Endothelial cell (in vitro differentiated cells): ENCODE measurements at regions not wholly inside any gene's neighbourhood (a gene's known extent, or its start where the extent isn't known, plus 50 kb on each side); places are given as distances from the start of the nearest gene placed in this dataset.
"Not testable (repeated sequence)": the region's sequence is repeated elsewhere in the genome, so short reads cannot be mapped to it uniquely, and the experiment has no call there.

Experiments used
- DNase-seq: peaks from one replicate; pipeline ENCODE4 v3.0.0; 2021; ENCODE audit warnings: low spot score
- H3K27ac Mint-ChIP-seq: one replicate; pipeline ENCODE4 v1.8.0; 2021; ENCODE audit warnings: mixed read lengths, inconsistent platforms; ENCODE audit not compliant: unreplicated experiment
- H3K27me3 Mint-ChIP-seq: one replicate; pipeline ENCODE4 v1.8.0; 2021; ENCODE audit warnings: mild to moderate bottlenecking, moderate library complexity, mixed read lengths, inconsistent platforms; ENCODE audit not compliant: unreplicated experiment
- H3K36me3 Mint-ChIP-seq: one replicate; pipeline ENCODE4 v1.8.0; 2021; ENCODE audit warnings: mild to moderate bottlenecking, low read depth, mixed read lengths, inconsistent platforms; ENCODE audit not compliant: unreplicated experiment
- H3K4me1 Mint-ChIP-seq: one replicate; pipeline ENCODE4 v1.8.0; 2021; ENCODE audit warnings: mild to moderate bottlenecking, mixed read lengths, inconsistent platforms; ENCODE audit not compliant: unreplicated experiment
- H3K4me3 Mint-ChIP-seq: one replicate; pipeline ENCODE4 v1.8.0; 2021; ENCODE audit warnings: mild to moderate bottlenecking, mixed read lengths, inconsistent platforms; ENCODE audit not compliant: unreplicated experiment
- H3K9me3 Mint-ChIP-seq: one replicate; pipeline ENCODE4 v1.8.0; 2021; ENCODE audit warnings: mixed read lengths, inconsistent platforms; ENCODE audit not compliant: unreplicated experiment
- TF ChIP-seq, protein P1 (sequence below): fragments of 200-600 bp; sonication (generic); IDR thresholded peaks from one replicate; pipeline ENCODE4 v1.5.0; 2021; ENCODE audit warnings: antibody characterized with exemption; ENCODE audit not compliant: unreplicated experiment

DNA sequence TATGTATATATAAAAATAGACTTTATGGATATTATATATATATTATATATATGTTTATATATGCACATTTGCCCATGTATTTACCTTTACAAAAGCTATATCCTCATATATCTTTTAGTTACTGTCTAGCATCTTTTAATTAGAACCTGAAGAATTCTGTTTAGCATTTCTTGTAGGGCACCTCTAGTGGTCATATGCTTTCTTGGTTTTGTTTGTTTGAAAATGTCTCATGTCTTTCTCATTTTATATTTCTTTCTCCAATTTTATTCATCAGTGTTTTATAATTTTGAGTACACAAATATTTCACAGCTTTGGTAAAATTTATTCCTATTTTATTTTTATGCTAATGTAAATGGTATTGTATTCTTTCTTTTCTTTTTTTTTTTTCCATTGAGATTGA, 70.3 kb upstream of the SPIN4 start:
- Mint-ChIP-seq H3K27ac (no peak overlapping the region), H3K4me3 (no peak overlapping the region), H3K4me1 (peaks cover 27% of the 10 kb centered on the region), H3K27me3 (peaks cover 2% of the 10 kb centered on the region), H3K36me3 (peaks cover 10% of the 10 kb centered on the region), H3K9me3 (no peaks in the 10 kb centered on the region)
- no peak for DNase-seq
- TF ChIP-seq, protein P1, sequence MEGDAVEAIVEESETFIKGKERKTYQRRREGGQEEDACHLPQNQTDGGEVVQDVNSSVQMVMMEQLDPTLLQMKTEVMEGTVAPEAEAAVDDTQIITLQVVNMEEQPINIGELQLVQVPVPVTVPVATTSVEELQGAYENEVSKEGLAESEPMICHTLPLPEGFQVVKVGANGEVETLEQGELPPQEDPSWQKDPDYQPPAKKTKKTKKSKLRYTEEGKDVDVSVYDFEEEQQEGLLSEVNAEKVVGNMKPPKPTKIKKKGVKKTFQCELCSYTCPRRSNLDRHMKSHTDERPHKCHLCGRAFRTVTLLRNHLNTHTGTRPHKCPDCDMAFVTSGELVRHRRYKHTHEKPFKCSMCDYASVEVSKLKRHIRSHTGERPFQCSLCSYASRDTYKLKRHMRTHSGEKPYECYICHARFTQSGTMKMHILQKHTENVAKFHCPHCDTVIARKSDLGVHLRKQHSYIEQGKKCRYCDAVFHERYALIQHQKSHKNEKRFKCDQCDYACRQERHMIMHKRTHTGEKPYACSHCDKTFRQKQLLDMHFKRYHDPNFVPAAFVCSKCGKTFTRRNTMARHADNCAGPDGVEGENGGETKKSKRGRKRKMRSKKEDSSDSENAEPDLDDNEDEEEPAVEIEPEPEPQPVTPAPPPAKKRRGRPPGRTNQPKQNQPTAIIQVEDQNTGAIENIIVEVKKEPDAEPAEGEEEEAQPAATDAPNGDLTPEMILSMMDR, result peak; percentile 42

DNA sequence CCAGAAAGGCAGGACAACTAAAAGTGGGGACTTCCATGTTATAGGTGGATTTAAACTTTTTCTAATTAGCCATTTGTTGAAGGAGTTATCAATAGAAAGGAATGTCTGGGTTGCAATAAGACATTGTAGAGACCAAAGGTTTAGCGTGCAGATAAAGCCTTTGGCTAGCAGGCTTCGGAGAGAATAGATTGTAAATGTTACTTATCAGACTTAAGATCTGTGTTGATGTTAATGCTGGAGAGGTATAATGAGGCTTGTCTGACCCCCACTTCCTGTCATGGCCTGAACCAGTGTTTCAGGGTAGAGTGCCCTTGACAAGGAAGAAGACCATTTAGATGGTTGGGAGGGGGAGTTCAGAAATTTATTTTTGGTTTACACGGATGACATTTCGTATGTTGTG, 67.1 kb upstream of the SPIN4 start:
- Mint-ChIP-seq H3K4me3 (no peak overlapping the region), H3K36me3 (peaks cover under 1% of the 10 kb centered on the region)
- TF ChIP-seq, protein P1, result no peak

DNA sequence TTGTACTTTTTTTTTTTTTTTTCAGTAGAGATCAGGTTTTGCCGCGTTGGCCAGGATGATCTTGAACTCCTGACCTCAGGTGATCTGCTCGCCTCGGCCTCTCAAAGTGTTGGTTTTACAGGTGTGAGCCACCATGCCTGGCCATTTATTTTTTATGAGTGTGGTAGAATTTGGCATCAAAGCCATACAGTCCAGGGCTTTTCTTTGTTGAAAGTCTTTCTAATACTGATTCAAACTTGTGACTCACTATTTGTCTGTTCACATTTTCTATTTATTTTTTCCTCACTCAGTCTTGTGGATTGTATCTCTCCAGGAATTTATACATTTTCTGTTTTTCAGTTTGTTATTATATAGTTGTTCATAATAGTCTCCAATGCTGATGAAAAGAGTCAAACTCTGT, 66.5 kb upstream of the SPIN4 start:
- H3K27me3 Mint-ChIP-seq, result peaks cover 2% of the 10 kb centered on the region
- DNase-seq, result no peak
- no peak overlapping the region for H3K27ac Mint-ChIP-seq
- H3K4me1 Mint-ChIP-seq, result peaks cover 12% of the 10 kb centered on the region
- H3K9me3 Mint-ChIP-seq, result no peaks in the 10 kb centered on the region
- no peak overlapping the region for H3K4me3 Mint-ChIP-seq
- H3K36me3 Mint-ChIP-seq, result no peaks in the 10 kb centered on the region
- TF ChIP-seq, protein P1, result no peak

More for the DNA sequence above, 67.1 kb upstream of the SPIN4 start:
- H3K4me1 Mint-ChIP-seq, result peaks cover 14% of the 10 kb centered on the region
- no peaks in the 10 kb centered on the region for H3K9me3 Mint-ChIP-seq
- H3K27ac Mint-ChIP-seq, result no peak overlapping the region
- H3K27me3 Mint-ChIP-seq, result peaks cover 2% of the 10 kb centered on the region
- DNase-seq, result no peak

DNA sequence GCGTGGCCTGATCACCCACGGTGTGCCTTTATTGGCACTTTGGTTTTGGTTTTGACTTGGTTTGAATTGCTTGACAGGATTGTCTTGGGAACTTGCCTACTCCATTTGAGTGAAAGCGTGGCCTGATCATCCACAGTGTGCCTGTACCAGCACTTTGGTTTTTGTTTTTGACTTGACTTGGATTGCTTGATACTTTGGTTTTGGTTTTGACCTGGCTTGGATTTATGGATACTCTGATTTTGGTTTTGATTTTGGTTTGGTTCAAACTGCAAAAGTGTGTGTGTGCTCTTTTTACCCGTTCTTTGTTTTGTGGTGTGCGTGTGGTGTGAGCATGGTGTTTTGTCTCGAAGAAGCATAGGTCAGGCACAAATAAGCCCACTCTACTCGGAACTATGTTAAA, 58.8 kb upstream of the SPIN4 start:
- H3K4me1 Mint-ChIP-seq, result not testable (repeated sequence)

GRCh38 chrX:63408050-63408449, 56.9 kb upstream of the SPIN4 start:
- Mint-ChIP-seq H3K4me1 (peaks cover 3% of the 10 kb centered on the region), H3K9me3 (no peaks in the 10 kb centered on the region), H3K27ac (no peak overlapping the region), H3K27me3 (peaks cover 2% of the 10 kb centered on the region), H3K4me3 (no peak overlapping the region), H3K36me3 (no peaks in the 10 kb centered on the region)
- TF ChIP-seq, protein P1, result no peak
- DNase-seq, result no peak

More for the DNA sequence above, 58.8 kb upstream of the SPIN4 start:
- not testable (repeated sequence) for H3K9me3 Mint-ChIP-seq, H3K27me3 Mint-ChIP-seq, H3K27ac Mint-ChIP-seq, H3K36me3 Mint-ChIP-seq, H3K4me3 Mint-ChIP-seq, DNase-seq

GRCh38 chrX:63404332-63404731, 53.2 kb upstream of the SPIN4 start:
- Mint-ChIP-seq H3K9me3 (no peaks in the 10 kb centered on the region), H3K36me3 (no peaks in the 10 kb centered on the region), H3K27me3 (peaks cover 2% of the 10 kb centered on the region), H3K4me1 (peaks cover 15% of the 10 kb centered on the region), H3K4me3 (no peak overlapping the region), H3K27ac (no peak overlapping the region)
- no peak for DNase-seq
- TF ChIP-seq, protein P1, result no peak
